ENCODE measurements at regions not wholly inside any gene's neighbourhood (a gene's known extent, or its start where the extent isn't known, plus 50 kb on each side); places are given as distances from the start of the nearest gene placed in this dataset.

- ChIA-PET POLR2A (no interaction called here), CTCF (no interaction called here)
- Mint-ChIP-seq H3K27ac (no peak overlapping the region), H3K4me1 (peaks cover 41% of the 10 kb centered on the region), H3K4me3 (no peak overlapping the region), H3K36me3 (ENCODE audit: low read depth) (no peaks in the 10 kb centered on the region), H3K9me3 (peaks cover 4% of the 10 kb centered on the region), H3K27me3 (no peaks in the 10 kb centered on the region)
- intact Hi-C loops (cut with micrococcal nuclease), result loop anchor here (2.0 kb wide), 1 partner anchor 14 kb away; no protein-coding TSS in a partner anchor
- ATAC-seq (ENCODE audit: low read depth) (peak; percentile 27), DNase-seq (no peak)
- TF ChIP-seq, protein P1, sequence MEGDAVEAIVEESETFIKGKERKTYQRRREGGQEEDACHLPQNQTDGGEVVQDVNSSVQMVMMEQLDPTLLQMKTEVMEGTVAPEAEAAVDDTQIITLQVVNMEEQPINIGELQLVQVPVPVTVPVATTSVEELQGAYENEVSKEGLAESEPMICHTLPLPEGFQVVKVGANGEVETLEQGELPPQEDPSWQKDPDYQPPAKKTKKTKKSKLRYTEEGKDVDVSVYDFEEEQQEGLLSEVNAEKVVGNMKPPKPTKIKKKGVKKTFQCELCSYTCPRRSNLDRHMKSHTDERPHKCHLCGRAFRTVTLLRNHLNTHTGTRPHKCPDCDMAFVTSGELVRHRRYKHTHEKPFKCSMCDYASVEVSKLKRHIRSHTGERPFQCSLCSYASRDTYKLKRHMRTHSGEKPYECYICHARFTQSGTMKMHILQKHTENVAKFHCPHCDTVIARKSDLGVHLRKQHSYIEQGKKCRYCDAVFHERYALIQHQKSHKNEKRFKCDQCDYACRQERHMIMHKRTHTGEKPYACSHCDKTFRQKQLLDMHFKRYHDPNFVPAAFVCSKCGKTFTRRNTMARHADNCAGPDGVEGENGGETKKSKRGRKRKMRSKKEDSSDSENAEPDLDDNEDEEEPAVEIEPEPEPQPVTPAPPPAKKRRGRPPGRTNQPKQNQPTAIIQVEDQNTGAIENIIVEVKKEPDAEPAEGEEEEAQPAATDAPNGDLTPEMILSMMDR (IDR thresholded peaks at IDR 0.05), result no peak
Observed at GRCh38 chr3:72158639-72159326, 373.8 kb upstream of the PROK2 start.

DNA sequence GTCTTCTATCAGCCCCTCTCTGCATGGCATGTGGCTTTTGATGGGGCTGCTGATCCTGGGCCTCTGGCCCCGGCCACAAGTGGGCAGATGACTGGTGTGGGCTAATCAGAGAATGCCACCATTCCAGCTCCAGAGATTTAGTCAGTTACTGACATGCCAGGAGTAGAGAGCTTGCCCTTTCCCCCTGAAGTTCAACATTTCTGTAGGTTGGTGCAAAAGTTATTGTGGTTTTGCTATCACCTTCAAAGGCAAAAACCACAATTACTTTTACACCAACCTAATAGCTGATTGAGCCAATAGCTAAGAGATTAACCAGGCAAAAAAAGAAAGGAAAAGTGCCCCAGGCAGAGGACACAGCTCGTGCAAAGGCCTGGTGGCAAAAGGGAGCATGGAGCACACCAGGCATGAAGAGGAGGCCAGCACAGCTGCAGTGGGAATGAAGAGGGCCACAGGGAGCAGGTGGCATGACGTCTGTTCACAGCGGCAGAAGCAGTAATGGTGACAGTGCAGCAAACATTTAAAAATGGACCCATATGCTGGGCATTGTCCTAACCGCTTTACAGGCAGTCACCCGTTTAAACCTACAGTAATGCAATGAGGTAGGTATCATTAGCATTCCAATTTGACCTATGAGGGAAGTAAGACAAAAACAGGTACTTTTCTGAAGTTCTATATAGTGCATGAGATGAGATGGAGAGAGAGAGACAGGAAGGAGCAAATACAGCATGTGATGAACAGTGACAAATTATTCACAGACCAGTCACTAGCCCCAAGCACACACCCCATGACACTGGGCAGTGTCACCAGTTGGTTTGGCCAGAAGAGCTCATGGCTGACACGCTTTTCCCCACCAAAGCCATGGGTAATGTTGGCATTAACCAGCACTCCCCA, 373.0 kb upstream of the PROK2 start:
- CTCF ChIA-PET, result no interaction called here
- no peaks in the 10 kb centered on the region for H3K27me3 Mint-ChIP-seq
- no peak for DNase-seq

DNA sequence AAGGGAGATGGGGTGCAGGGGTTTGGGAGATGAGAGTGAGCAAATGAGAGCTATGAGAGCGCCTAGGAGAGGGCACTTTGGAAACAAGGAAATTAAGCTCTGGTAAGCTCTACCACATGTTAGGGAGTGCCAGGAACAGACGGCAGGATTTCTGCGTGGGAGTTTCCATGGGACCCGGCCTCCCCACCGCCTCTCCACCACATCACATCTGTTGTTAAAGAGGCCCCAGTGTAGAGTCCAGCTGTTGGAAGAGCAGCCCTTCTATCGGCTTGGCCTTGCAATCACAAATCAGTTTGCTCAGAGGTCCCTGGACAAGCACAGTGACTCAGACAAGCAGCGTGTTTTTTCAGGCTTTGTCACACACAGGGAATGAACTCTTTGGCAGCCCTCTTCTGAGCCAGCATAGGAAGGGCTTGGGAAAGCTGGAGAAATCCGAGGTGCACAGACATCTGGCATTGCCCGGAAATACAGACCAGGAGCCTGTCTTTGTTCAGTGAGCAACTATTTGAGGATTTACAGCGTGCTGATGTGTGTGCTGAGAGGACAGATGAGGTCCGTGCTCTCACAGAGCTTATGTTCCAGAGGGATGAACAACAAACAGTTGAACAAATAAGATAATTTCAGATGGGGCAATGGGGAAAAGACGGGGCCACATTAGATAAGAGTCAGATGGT, 370.6 kb upstream of the PROK2 start:
- no peaks in the 10 kb centered on the region for H3K36me3 Mint-ChIP-seq (ENCODE audit: low read depth)
- DNase-seq, result no peak
- H3K4me1 Mint-ChIP-seq, result peaks cover 20% of the 10 kb centered on the region
- H3K4me3 Mint-ChIP-seq, result no peak overlapping the region
- CTCF ChIA-PET, result no interaction called here
- TF ChIP-seq, protein P1 (IDR thresholded peaks at IDR 0.05), result no peak
- peaks cover 4% of the 10 kb centered on the region for H3K9me3 Mint-ChIP-seq
- no peaks in the 10 kb centered on the region for H3K27me3 Mint-ChIP-seq
- ATAC-seq (ENCODE audit: low read depth), result no peak
- H3K27ac Mint-ChIP-seq, result no peak overlapping the region
- POLR2A ChIA-PET, result no interaction called here
- intact Hi-C loops (cut with micrococcal nuclease), result loop anchor here (1.0 kb wide), 1 partner anchor 9 kb away; no protein-coding TSS in a partner anchor

More for the DNA sequence above, 373.0 kb upstream of the PROK2 start:
- POLR2A ChIA-PET, result no interaction called here
- TF ChIP-seq, protein P1 (IDR thresholded peaks at IDR 0.05), result no peak
- peaks cover 33% of the 10 kb centered on the region for H3K4me1 Mint-ChIP-seq
- ATAC-seq (ENCODE audit: low read depth), result peak; percentile 75
- no peak overlapping the region for H3K27ac Mint-ChIP-seq
- H3K4me3 Mint-ChIP-seq, result peak overlapping the region; percentile 39
- peaks cover 4% of the 10 kb centered on the region for H3K9me3 Mint-ChIP-seq
- H3K36me3 Mint-ChIP-seq (ENCODE audit: low read depth), result no peaks in the 10 kb centered on the region
- intact Hi-C loops (cut with micrococcal nuclease), result loop anchor here (2.0 kb wide), 1 partner anchor 13 kb away; no protein-coding TSS in a partner anchor

DNA sequence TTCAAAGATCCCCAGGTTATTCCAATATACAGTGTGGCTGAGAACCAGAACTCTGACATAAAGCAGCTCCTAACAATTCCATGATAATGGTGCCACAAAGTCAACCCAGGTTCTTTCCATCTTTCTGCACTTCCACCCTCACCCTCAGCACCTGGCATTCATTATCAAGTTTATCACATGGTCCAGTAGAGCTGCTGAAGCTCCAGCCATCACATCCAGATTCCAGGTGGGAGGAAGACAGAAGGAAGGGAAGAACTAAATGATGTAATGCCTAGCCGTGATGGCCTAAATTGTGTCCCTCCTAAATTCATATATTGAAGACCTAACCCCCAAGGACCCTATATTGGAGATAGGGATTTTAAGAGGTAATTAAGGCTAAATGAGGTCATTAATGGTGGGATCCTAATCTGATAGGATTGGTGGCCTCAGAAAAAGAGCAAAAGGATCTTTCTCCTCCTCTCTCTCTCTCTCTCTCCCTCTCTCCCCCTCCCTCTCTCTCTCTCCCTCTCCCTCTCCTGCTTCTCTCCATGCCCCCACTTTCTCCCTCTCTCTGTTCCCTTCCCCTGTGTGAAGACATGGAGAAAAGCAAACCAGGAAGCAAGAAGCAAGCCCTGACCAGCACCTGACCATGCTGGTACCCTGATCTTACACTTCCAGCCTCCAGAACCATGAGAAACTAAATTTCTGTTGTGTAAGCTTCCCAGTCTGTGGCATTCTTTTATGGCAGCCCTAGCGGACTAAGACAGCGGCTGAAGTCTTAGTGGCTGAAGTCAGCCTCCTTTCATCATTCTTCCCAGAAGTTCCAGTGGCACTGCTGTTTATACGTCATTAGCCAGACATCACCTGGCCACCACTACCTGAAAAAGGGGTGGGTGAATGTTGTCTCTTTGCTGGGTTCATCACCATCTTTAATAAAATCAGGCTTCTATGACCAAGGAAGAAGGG, 369.7 kb upstream of the PROK2 start:
- ATAC-seq (ENCODE audit: low read depth), result no peak
- H3K4me1 Mint-ChIP-seq, result peaks cover 20% of the 10 kb centered on the region
- peaks cover 4% of the 10 kb centered on the region for H3K9me3 Mint-ChIP-seq
- H3K36me3 Mint-ChIP-seq (ENCODE audit: low read depth), result no peaks in the 10 kb centered on the region
- POLR2A ChIA-PET, result no interaction called here
- no peak overlapping the region for H3K27ac Mint-ChIP-seq
- TF ChIP-seq, protein P1 (IDR thresholded peaks at IDR 0.05), result no peak
- H3K4me3 Mint-ChIP-seq, result no peak overlapping the region
- H3K27me3 Mint-ChIP-seq, result no peaks in the 10 kb centered on the region
- no peak for DNase-seq
- intact Hi-C loops (cut with micrococcal nuclease), result loop anchor here (1.0 kb wide), 1 partner anchor 10 kb away; no protein-coding TSS in a partner anchor
- CTCF ChIA-PET, result no interaction called here
